ENCODE measurements at regions not wholly inside any gene's neighbourhood (a gene's known extent, or its start where the extent isn't known, plus 50 kb on each side); places are given as distances from the start of the nearest gene placed in this dataset.

GRCh38 chr12:16088421-16088820 is 177.3 kb downstream of the DERA start:
- TF ChIP-seq CTCF (tag by site-specific recombination; IDR thresholded peaks at IDR 0.05) (no peak), SCRT1 (tag by site-specific recombination; IDR thresholded peaks at IDR 0.05; ENCODE audit: borderline replicate concordance) (no peak), ZNF596 (tag by site-specific recombination; IDR thresholded peaks at IDR 0.05) (no peak), ZNF785 (tag by site-specific recombination; IDR thresholded peaks at IDR 0.05) (no peak)
- TF ChIP-seq, protein P1, sequence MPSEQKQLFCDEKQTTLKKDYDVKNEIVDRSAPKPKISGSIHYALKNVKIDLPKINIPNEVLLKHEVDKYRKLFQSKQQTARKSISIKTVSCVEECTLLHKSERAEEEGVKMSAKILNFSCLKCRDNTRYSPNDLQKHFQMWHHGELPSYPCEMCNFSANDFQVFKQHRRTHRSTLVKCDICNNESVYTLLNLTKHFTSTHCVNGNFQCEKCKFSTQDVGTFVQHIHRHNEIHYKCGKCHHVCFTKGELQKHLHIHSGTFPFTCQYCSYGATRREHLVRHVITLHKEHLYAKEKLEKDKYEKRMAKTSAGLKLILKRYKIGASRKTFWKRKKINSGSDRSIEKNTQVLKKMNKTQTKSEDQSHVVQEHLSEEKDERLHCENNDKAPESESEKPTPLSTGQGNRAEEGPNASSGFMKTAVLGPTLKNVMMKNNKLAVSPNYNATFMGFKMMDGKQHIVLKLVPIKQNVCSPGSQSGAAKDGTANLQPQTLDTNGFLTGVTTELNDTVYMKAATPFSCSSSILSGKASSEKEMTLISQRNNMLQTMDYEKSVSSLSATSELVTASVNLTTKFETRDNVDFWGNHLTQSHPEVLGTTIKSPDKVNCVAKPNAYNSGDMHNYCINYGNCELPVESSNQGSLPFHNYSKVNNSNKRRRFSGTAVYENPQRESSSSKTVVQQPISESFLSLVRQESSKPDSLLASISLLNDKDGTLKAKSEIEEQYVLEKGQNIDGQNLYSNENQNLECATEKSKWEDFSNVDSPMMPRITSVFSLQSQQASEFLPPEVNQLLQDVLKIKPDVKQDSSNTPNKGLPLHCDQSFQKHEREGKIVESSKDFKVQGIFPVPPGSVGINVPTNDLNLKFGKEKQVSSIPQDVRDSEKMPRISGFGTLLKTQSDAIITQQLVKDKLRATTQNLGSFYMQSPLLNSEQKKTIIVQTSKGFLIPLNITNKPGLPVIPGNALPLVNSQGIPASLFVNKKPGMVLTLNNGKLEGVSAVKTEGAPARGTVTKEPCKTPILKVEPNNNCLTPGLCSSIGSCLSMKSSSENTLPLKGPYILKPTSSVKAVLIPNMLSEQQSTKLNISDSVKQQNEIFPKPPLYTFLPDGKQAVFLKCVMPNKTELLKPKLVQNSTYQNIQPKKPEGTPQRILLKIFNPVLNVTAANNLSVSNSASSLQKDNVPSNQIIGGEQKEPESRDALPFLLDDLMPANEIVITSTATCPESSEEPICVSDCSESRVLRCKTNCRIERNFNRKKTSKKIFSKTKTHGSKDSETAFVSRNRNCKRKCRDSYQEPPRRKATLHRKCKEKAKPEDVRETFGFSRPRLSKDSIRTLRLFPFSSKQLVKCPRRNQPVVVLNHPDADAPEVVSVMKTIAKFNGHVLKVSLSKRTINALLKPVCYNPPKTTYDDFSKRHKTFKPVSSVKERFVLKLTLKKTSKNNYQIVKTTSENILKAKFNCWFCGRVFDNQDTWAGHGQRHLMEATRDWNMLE (tag by site-specific recombination; conservative IDR thresholded peaks at IDR 0.05; ENCODE audit: low read depth), result no peak

Data from HEK293 (cell line).